ENCODE measurements at regions not wholly inside any gene's neighbourhood (a gene's known extent, or its start where the extent isn't known, plus 50 kb on each side); places are given as distances from the start of the nearest gene placed in this dataset.
"Not testable (repeated sequence)": the region's sequence is repeated elsewhere in the genome, so short reads cannot be mapped to it uniquely, and the experiment has no call there.

DNA sequence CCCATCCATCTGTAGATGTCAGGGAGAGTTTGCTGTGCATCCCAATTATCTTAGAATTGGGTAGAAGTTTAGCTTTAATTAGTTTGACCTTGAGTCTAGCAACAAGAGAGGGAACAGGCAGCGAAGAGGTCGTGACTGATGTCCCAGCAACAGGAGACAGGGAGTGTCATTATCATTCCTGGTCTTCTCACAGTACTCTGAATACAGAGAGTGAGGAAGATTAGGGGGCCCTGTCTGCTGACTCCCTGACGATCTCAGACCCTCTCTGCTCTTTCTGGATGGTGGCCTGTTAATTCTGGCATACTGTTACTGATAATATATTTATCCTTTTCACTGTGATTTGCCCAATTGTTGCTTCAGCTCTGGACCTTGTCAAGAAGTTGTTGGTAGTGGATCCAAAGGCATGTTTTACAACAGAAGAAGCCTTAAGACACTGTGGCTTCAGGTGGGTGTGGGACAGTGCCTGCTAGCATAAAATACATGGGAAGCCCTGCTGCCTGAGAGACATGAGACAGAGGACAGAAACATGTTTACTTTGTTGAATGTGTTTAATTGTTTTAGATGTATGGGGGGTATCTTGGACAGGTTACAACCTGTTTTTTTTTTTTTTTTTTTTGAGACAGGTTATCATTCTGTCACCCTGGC, 256.6 kb downstream of the GOLGA6L6 start:
- TF ChIP-seq, protein P1, sequence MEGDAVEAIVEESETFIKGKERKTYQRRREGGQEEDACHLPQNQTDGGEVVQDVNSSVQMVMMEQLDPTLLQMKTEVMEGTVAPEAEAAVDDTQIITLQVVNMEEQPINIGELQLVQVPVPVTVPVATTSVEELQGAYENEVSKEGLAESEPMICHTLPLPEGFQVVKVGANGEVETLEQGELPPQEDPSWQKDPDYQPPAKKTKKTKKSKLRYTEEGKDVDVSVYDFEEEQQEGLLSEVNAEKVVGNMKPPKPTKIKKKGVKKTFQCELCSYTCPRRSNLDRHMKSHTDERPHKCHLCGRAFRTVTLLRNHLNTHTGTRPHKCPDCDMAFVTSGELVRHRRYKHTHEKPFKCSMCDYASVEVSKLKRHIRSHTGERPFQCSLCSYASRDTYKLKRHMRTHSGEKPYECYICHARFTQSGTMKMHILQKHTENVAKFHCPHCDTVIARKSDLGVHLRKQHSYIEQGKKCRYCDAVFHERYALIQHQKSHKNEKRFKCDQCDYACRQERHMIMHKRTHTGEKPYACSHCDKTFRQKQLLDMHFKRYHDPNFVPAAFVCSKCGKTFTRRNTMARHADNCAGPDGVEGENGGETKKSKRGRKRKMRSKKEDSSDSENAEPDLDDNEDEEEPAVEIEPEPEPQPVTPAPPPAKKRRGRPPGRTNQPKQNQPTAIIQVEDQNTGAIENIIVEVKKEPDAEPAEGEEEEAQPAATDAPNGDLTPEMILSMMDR (IDR thresholded peaks at IDR 0.05 in 2 of 3, conservative IDR thresholded peaks at IDR 0.05 in 1 of 3; ENCODE audit: borderline replicate concordance in 1 of 3, insufficient read depth in 1 of 3, low read depth in 2 of 3, low read length in 2 of 3) = not testable (repeated sequence)
- not testable (repeated sequence) for TF ChIP-seq POLR2A (IDR thresholded peaks at IDR 0.05; ENCODE audit: borderline replicate concordance, extremely low read depth, insufficient read depth, insufficient read length)
- TF ChIP-seq, protein P2, sequence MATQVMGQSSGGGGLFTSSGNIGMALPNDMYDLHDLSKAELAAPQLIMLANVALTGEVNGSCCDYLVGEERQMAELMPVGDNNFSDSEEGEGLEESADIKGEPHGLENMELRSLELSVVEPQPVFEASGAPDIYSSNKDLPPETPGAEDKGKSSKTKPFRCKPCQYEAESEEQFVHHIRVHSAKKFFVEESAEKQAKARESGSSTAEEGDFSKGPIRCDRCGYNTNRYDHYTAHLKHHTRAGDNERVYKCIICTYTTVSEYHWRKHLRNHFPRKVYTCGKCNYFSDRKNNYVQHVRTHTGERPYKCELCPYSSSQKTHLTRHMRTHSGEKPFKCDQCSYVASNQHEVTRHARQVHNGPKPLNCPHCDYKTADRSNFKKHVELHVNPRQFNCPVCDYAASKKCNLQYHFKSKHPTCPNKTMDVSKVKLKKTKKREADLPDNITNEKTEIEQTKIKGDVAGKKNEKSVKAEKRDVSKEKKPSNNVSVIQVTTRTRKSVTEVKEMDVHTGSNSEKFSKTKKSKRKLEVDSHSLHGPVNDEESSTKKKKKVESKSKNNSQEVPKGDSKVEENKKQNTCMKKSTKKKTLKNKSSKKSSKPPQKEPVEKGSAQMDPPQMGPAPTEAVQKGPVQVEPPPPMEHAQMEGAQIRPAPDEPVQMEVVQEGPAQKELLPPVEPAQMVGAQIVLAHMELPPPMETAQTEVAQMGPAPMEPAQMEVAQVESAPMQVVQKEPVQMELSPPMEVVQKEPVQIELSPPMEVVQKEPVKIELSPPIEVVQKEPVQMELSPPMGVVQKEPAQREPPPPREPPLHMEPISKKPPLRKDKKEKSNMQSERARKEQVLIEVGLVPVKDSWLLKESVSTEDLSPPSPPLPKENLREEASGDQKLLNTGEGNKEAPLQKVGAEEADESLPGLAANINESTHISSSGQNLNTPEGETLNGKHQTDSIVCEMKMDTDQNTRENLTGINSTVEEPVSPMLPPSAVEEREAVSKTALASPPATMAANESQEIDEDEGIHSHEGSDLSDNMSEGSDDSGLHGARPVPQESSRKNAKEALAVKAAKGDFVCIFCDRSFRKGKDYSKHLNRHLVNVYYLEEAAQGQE (IDR thresholded peaks at IDR 0.05; ENCODE audit: low read depth) = not testable (repeated sequence)

All from HCT116 (cell line).